Fibroblast of skin of left biceps (primary cell): ENCODE measurements at regions not wholly inside any gene's neighbourhood (a gene's known extent, or its start where the extent isn't known, plus 50 kb on each side); places are given as distances from the start of the nearest gene placed in this dataset.

Experiments used
- DNase-seq, 2 experiments: peaks; one replicate each; pipeline ENCODE4 v3.0.0-alpha.2; 2013; ENCODE audit warnings: low read depth in 2 of 2

DNA sequence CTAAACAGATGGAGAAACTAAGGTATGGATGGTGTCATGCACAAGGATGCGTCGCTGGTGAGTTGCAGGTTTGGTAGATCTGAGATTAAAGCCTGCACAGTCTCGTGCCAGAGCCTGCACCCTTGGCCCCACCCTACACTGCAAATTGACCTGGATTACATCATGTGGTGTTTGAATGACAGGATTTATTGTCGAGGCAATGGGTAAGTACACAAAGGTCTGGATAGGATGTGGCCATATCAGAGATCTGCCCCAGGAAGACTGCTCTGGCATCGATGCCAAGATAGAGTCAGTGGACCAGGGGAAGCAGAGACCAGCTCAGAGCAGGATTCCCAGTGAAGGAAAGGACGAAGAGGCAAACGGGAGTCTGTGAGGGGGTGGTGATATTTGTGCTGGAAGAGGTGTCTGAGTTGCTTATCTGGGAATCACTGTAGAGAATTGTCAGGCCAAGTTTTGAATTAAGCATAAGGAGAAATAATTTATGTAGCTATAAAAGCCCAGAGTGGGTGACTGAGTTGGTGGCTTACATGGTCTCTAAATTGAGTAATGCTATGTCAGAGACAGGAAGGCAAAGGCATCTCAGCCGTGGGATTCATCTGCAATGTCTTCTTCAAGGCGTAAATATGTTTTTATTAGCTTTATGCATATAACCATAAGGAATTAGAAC is 499.6 kb upstream of the B3GAT1 start:
- DNase-seq, result no peak

DNA sequence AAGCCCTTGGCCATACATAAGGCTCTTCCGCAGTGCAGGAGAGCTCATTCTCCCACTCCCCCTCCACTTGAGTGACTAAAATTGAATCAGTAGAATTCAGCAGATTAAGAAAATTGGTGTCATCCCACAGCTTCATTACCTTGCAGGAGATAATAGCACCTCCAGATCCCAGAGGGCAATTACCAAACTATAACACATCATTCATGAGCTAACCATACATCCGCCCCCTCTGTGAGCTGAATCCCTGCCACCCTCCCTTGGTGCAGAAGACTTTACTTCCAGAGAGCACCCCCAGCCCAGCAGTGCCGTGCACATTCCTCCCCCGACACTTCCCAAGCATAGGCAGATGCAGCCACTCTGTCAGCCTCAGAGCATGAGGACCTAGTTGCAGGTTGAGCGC is 496.5 kb upstream of the B3GAT1 start:
- DNase-seq, result no peak

DNA sequence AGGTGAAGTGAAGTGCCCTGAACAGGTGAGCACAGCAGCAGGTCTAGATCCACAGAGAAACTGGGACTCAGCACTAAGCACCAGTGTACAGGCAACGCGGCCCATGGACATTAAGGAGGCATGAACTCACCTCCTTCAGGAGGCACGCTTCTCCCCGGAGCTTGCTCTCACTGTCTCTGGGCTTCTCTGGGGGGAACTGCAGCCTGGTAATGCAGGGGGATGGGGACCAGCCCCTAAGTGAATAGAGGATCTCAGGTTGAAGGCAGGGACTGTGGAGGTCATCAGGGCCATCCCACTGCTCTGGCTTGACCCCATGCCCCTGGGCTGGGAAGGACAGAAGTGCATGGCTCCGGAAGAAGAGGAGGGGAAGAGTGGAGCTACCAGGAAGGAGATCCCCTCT is 495.6 kb upstream of the B3GAT1 start:
- DNase-seq, result no peak

DNA sequence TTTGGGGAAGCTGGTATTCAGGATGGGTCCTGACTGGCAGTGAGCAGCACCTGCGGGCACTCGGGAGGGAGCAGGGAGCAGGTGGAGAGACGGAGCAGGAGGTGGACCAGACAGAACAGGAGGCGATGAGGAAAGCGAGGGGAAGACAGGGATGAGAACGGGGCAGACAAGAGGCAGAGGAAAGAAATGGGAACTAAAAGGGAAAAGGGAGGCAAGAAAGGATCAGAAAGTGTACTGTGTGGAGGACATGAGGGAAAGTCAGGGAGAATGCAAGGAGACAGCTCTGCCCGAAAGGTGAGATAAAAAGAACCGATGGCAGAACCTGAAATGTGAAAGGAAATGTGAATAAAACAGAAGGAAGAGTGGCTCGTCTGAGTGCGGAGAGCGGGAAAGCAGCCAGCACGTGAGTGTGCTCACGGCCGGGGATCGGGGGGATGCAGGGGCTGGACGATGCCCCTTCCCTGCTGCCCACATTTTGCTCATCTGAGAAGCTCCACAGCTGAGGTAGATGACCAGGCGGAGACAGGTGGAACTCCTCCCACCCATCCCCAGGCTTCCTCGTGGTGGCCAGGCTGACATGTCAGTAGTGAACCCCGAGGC is 494.4 kb upstream of the B3GAT1 start:
- no peak for DNase-seq

DNA sequence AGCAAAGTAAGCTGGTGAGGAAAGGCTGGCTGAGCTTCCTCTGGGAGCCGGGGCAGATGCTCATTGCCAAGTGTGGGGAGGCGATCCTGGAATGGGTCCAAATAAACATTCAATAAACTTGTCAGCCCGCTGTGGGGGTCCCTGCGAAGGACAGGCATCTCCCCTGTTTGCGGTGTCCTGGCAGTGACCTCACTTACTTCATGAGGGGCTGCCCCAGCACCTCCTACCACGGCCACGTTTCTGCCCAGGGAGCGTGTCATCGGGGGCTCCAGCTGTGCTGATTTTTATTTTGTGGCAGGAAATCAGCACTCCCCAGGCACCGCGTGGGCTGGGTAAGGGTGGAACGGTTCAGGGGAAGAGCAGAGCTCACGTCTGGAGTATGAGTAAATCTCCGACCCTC is 493.9 kb upstream of the B3GAT1 start:
- DNase-seq, result no peak

DNA sequence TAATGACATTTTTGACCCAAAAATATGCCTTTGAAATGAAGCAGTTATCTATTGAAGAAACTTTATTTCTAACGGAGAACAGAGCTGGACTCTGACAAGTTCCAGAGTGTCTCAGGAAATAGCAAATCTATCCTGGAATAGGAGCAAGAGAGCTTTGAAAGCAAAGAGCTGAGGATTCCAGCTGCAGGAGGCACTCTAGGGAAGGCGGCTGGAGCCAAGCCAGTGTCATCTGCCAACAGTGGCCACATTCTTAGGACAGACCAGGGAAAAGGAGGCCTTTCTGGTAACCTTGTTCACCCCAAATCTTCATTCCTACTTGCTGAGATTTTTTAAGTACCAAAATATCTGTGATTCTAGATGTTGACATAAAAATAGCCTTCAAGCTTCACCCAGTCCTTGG is 493.5 kb upstream of the B3GAT1 start:
- DNase-seq, result no peak

DNA sequence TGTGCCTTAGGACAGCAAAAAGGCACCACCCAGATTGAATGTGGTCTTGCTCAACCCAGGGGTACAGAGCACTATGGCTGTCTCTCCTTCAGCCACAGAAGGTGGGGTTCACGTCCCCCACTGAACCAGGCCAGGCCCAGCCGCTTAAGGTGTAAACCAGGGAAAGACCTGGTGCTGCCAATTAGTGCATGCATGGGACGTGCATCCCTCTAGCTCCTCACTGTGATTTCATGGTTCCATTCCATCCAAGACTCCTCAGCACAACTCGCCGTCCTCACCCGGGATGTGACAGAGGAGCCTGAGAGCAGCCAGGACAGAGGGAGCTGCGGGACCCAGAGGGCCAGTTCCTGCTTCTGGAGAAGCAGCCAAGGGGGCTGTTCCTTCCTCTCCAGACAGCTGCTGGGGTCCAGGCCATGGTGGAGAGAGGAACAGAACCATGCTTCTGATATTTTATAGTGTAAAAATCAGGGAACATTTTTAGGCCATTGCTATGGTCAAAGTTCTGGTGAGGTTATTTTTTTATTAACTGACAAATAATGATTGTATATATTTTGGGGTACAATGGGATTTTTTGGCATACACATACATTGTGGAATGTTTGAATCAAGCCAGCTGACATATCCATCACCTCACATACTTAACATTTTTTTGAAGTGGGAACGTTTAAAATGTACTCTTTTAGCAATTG is 492.2 kb upstream of the B3GAT1 start:
- DNase-seq, result no peak

DNA sequence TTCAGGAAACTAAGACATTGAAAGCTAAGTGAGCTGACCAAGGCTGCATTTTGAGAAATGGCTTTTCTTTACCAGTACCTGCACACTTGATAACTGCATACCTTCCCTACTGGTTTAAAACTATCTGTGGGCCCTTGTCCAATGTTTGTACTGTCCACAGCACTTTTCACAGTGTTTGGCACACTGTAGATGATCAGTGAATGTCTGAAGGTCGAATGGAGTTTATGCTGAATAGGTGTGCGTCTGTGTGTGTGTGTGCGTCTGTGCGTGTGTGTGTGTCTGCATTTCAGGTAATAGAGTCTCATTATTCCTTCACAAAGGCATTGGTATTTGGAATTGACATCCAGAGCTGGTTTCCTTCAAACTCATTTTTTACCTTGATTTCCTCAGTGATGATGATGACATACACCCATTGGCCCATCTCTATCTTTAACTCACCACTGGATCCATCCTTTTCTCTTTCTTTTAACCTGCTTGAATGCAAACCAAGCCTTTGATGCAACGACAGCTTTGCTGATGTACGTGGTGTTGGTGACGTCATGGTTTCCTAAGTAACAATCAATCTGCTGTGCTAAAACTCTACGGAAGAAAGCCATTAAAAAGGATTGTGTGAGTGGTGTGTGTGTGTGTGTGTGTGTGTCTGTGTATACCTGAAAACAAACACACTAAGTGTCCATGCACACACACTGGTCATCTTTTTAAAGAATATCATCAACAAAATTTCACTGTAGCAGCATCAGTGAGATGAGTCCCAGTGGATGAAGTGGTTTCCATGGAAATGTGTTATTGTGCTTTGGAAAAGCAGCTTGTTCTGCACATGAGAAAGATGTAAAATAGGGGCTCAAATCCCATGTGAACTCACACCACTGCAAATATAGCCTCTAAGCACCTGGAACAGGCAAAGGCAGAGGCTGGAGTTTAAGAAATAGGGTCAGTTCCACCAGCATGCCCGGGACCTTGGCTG is 490.2 kb upstream of the B3GAT1 start:
- DNase-seq, result no peak

DNA sequence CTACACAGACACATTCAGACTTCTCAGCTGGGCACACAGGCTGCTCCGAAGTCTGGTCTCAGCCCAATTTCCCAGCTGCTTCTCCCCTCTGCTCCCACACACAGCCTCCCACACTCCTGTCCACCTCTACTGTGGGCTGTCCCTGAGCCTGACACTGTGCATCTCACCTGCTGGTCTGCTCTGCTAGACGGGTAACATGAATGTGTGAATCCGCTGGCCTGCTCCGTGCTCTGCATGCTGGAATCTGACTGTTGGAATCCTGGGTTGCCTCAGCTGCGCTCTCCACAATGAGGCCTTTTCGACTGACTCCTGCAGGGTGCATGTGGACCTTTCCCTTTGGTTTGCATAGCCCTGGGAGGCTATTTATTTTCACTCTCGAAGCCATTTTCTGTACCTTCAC is 489.5 kb upstream of the B3GAT1 start:
- DNase-seq, result no peak

DNA sequence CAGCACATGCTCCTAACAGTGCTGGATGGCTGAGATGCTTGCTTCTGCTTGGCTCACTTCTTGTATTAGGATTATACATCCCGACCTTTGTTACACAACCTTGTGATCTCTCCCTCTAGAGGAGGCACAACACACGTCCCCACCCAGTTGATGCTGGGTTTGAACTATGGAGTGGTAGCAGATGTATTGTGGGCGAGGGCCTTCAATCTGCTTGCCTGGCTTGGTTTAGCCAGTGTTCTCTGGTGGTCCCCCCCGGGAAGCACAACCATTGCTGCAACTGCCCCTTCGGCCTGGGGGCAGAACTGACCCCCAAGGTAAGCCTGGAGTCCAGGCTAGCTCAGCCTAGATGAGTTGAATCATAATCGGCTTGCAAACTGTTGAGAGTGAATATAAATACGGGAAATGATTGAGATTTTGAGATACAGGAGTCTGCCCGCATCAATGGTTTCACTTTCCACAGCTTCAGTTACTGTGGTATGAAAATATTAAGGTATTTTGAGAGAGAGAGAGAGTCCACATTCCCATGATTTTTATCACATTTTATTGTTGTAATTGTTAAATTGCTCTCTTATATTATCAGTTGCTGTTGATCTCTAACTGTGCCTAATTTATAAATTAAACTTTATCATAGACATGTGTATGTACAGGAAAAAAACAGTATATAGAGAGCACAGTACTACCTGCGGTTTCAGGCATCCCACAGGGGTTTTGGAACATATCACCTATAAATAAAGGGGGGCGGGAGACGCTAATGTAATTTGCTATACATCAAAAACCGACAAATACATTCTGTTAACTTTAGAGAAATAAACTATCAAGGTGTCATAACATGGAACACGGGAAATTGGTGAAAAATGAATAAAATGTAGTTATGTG is 482.0 kb upstream of the B3GAT1 start:
- no peak for DNase-seq

DNA sequence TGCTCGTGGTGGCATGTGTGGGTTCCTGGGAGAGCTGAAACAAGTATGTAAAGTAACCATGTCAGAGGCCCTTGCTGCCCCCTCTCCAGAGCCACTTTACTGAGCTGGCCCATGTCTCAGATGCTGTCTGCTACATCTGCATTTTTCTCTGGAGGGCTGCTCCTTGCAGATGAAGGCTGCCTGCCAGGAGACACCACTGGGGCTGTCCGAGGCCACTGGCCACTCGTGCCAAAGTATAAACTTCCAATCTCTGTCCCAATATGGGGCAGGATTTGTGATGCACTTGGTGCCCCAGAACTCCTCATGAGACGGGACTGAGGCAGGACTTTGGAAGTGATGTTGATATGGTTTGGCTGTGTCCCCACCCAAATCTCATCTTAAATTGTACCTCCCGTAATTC is 478.4 kb upstream of the B3GAT1 start:
- no peak for DNase-seq

DNA sequence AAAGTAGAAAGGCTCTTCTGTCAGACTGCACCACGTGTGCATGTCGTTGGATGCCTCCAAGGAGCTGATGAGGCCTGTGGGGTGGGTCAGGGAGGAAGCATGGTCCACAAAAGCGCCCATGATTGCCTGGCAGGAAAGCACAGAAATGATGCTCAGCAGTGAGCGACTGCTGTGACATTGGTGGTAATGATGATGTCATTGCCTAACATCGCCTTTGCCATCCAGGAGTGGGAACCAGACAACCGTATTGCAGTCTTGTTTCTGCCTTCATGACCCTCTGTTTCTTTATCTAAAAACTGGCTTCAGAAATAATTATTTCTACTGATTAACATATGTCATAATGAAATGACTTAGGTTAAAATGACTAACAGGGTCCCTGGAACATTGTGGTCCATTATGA is 477.8 kb upstream of the B3GAT1 start:
- DNase-seq, result no peak

DNA sequence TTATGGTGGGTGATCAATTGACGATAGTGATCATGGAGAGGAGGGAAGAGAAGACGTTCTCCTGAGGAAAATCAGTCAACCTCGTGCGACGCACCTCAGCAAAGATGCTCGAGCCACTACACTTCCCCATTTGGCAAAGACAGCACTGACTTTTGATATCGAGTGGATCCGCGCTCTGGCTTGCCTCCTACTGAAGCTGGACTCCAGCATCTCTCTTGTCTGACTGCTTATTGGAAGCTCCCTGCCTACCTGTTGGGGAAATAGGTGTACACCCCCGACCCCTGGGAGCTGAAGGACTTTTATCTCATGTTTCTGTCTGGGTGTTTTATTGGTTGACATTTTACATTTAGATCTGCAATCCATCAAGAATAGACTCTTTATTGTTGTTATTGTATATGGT is 476.8 kb upstream of the B3GAT1 start:
- DNase-seq, result no peak

DNA sequence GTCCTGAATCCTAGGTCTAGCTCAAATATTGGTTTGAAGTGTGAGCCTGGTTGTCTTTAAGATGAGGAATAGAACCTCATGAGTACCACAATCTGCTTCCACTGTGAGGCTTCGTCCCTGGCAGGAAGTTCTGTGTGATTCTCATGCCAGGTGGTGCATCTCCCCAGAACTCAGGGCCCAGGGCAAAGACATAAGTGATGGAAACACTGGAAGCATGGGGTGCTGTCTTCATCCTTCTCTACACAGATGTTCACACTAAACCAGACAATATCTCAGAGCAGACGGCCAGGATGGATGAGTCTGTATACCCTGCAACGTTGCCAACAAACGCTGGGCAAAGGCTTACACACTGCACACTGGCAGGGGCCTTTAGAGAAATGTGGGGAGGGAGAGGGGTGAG is 475.9 kb upstream of the B3GAT1 start:
- DNase-seq, result no peak

DNA sequence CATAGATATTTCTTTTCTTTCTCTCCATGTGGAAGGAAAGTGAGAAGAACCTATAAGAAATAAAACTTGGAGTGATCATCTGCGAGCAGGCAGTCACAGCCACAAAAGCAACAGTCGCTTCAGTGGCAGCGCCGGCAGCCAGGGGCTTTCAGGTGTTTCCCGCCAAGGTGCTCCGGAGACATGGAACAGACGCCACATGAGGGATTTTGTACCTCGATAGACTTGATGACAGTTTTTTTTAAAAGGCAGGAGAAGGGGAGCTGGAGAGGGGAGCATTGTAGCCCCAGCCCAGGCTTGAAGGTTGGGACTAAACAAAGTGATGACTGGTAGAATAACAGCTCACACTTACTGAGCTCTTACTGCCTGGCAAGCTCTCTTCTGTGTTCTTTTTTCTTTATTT is 471.4 kb upstream of the B3GAT1 start:
- DNase-seq, result no peak

DNA sequence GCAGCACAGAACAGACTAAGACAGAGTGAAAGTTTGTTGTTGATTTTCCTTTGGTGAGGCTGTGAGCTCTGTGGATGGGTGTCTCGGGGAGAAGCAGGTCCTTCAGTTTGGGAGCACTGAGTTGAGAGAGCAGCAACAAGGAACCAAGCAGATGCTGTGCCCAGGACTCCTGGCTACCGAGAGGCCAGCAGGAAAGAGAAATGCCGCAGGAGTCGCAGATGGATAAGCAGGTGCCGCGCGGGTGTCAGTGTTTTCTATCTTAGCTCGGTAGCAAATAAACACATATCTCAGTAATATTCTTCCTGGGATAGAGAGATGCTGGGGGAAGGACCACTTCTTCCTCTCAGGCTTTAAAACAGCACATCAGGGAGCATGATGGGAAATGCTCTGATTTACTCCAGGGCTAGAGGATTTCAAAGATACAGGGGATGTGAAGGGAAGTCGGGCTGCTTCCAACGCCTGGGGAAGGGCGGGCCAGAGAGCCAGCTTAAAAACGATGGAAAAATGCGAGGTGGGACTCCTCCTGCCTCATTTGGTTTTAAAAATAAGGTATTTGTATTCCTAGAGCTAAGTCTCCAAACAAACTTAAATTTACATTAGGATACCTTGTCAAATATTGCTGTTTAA is 470.7 kb upstream of the B3GAT1 start:
- DNase-seq, result no peak

DNA sequence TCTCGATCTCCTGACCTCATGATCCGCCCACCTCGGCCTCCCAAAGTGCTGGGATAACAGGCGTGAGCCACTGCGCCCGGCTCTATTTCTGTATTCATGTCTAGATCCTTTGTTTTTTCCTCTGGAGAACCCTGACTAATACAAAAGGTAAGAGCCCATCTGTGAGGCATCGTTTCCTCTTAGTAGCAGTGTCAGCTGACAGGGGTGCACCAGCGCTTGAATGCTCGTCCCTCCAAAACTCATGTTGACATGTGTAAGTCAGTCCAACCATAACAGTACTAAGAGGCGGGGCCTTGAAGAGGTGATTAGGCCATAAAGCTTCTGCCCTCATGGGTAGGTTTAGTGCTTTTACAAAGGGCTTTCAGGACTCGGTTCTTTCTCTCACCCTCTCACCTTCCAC is 470.1 kb upstream of the B3GAT1 start:
- no peak for DNase-seq

DNA sequence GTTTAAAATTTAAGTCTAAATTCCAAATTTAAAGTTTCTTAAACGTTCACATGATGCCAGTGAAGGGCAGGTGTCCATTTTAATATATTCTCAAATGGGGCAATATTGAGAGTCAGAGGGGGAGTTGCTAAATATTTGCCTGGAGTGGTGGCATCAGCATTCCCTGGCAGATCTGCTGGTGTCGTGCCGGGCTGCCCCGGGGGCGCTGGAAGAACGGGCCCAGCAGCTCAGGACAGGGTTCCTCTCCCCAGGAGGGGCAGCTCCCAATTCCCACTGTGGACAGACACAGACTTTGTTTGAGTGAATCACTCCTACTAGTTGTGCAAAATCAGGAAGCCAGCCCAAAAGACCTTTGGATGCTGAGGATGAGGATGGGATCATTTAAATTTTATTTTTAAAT is 468.7 kb upstream of the B3GAT1 start:
- DNase-seq, result no peak

DNA sequence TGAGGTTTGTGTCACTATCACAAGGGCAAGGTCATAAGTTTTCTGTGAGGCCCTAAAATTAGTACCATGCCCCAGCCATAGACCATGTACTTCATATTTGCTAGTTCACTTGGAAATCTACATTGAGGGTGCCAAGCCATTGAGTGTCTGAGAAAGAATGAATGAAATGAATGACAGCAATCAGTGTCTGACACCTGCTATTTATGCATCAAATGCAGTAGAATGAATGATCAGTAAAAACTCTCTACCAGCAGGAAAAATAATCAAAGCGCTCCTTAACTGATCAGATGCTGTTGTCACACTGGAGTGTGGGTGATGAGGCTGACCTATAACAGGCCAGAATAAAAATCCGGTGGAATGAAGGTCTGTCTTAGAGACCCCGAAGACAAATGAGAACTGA is 467.9 kb upstream of the B3GAT1 start:
- no peak for DNase-seq

DNA sequence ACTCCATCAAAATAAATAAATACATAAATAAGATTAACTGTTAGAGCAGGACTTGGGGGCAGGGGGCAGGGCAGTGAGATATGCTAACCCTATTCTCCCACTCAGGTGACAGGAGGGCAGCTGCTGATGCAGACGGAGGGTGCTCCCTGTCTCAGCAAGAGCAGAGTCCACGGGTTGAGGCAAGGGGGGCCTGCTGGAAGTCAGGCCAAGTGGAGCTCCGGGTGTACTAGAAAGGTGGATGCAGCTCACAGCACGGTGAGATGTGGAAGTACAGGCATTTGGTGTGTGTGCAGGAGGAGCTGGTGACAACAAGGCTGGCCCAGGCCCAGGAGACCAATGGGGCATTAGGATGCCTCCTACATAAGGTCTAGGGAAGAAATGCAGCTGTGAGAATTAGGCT is 467.3 kb upstream of the B3GAT1 start:
- no peak for DNase-seq

DNA sequence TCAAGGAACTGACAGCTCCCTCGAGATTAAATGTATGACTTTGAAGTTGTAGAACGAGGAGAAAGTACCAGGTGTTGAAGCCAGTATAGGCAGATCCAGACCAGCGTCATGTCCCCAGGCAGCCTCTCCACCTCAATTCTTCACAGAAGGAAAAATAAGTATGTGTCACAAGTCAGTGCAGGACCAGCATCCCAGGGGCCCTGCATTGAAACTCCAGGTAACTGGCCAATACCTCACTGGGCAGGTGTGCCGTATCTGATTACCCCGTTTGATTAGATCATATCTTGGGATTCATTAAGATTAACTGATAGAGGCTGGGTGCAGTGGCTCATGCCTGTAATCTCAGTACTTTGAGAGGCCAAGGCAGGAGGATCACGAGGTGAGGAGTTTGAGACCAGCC is 466.7 kb upstream of the B3GAT1 start:
- DNase-seq, result no peak
